SK-N-SH (cell line): ENCODE measurements at regions not wholly inside any gene's neighbourhood (a gene's known extent, or its start where the extent isn't known, plus 50 kb on each side); places are given as distances from the start of the nearest gene placed in this dataset.

ENCODE experiments used
- EP300 ChIP-seq, 2 experiments: IDR thresholded peaks; 2 replicates each; pipeline versions ENCODE4 v1.4.0 to v1.6.1; 2012; ENCODE audit warnings: borderline replicate concordance in 1 of 2, low read depth in 1 of 2, low read length in 1 of 2
- FOXM1 ChIP-seq: IDR thresholded peaks from 2 replicates; pipeline ENCODE4 v1.4.0; 2012; ENCODE audit warnings: low read depth, mild to moderate bottlenecking
- GATA2 ChIP-seq: sonication (generic); formaldehyde crosslinking; IDR thresholded peaks from 2 replicates; pipeline ENCODE4 v1.5.0; 2020; ENCODE audit warnings: mild to moderate bottlenecking, missing genetic modification reagents
- NFIC ChIP-seq: IDR thresholded peaks from 2 replicates; pipeline ENCODE4 v1.4.0; 2012; ENCODE audit warnings: borderline replicate concordance
- POLR2AphosphoS5 ChIP-seq: IDR thresholded peaks from 2 replicates; pipeline ENCODE4 v1.6.1; 2012; ENCODE audit warnings: low read depth, low read length
- RAD21 ChIP-seq: IDR thresholded peaks from 2 replicates; pipeline ENCODE4 v1.6.1; 2012; ENCODE audit warnings: mild to moderate bottlenecking, low read length
- SMC3 ChIP-seq: IDR thresholded peaks from 2 replicates; pipeline ENCODE4 v1.6.1; 2012; ENCODE audit warnings: low read depth, low read length, improper control_type of control experiment
- TF ChIP-seq, protein P1 (sequence below): fragments of 200-600 bp; sonication (generic); IDR thresholded peaks from 2 replicates; pipeline ENCODE4 v1.6.1; 2017; ENCODE audit warnings: antibody characterized with exemption, mild to moderate bottlenecking, moderate library complexity
- TF ChIP-seq, protein P2 (sequence below): IDR thresholded peaks from 2 replicates; pipeline ENCODE4 v1.4.0; 2012; ENCODE audit warnings: low read depth
- TF ChIP-seq, protein P3 (sequence below): IDR thresholded peaks from 2 replicates; pipeline ENCODE4 v1.6.1; 2012; ENCODE audit warnings: mild to moderate bottlenecking, low read depth, low read length, moderate library complexity

DNA sequence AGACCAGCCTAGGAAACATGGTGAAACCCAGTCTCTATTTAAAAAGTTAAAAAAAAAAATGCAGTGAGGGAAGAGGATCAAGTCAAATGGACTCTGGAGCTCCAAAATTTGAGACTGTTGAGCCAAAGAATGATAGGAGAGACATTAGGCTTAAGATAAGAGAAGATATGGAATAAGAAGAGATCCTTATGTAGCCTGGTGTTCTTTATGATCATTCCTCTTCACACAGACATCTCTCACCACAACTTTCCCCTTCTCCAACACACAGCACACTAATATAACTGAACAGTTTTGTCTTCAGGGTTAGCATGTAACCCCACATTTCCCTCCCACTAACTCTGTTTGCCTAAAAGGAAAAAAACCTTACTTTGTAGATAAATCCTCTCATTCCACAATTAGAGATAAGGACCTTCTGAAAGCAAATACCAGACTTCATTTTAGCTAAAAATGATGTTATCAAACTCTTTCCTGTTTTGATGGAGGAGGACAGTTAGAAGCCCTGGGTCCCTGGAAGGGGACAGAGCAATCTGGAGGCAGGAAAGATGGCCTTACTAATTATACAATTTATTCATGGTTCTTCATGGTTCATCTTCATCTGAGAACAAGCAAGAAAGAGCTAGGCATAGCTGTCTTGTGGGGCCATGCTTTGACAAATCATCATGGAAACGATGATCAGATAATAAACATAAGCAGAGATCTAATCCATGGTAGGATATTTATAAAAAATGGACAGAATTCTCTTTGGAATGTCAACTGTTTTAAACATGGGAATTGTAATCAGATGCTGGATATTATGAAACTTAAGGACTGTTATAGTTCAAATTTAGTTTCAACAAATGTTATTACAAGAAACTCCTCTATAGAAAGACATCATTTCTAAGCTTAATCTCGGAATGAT, 96.7 kb upstream of the S1PR1 start:
- TF ChIP-seq EP300 (IDR thresholded peaks at IDR 0.05; ENCODE audit: borderline replicate concordance in 1 of 2, low read depth in 1 of 2, low read length in 1 of 2) = no peak; a peak in 1 of 4 replicates
- TF ChIP-seq, protein P1, sequence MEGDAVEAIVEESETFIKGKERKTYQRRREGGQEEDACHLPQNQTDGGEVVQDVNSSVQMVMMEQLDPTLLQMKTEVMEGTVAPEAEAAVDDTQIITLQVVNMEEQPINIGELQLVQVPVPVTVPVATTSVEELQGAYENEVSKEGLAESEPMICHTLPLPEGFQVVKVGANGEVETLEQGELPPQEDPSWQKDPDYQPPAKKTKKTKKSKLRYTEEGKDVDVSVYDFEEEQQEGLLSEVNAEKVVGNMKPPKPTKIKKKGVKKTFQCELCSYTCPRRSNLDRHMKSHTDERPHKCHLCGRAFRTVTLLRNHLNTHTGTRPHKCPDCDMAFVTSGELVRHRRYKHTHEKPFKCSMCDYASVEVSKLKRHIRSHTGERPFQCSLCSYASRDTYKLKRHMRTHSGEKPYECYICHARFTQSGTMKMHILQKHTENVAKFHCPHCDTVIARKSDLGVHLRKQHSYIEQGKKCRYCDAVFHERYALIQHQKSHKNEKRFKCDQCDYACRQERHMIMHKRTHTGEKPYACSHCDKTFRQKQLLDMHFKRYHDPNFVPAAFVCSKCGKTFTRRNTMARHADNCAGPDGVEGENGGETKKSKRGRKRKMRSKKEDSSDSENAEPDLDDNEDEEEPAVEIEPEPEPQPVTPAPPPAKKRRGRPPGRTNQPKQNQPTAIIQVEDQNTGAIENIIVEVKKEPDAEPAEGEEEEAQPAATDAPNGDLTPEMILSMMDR = no peak
- TF ChIP-seq NFIC = no peak
- TF ChIP-seq GATA2 (CRISPR knock-in tag) = peak; percentile 52
- TF ChIP-seq, protein P2, sequence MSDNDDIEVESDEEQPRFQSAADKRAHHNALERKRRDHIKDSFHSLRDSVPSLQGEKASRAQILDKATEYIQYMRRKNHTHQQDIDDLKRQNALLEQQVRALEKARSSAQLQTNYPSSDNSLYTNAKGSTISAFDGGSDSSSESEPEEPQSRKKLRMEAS = no peak
- no peak for TF ChIP-seq FOXM1
- no peak for TF ChIP-seq RAD21
- TF ChIP-seq, protein P3, sequence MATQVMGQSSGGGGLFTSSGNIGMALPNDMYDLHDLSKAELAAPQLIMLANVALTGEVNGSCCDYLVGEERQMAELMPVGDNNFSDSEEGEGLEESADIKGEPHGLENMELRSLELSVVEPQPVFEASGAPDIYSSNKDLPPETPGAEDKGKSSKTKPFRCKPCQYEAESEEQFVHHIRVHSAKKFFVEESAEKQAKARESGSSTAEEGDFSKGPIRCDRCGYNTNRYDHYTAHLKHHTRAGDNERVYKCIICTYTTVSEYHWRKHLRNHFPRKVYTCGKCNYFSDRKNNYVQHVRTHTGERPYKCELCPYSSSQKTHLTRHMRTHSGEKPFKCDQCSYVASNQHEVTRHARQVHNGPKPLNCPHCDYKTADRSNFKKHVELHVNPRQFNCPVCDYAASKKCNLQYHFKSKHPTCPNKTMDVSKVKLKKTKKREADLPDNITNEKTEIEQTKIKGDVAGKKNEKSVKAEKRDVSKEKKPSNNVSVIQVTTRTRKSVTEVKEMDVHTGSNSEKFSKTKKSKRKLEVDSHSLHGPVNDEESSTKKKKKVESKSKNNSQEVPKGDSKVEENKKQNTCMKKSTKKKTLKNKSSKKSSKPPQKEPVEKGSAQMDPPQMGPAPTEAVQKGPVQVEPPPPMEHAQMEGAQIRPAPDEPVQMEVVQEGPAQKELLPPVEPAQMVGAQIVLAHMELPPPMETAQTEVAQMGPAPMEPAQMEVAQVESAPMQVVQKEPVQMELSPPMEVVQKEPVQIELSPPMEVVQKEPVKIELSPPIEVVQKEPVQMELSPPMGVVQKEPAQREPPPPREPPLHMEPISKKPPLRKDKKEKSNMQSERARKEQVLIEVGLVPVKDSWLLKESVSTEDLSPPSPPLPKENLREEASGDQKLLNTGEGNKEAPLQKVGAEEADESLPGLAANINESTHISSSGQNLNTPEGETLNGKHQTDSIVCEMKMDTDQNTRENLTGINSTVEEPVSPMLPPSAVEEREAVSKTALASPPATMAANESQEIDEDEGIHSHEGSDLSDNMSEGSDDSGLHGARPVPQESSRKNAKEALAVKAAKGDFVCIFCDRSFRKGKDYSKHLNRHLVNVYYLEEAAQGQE = no peak
- no peak for TF ChIP-seq SMC3
- TF ChIP-seq POLR2AphosphoS5 = no peak
